HEK293 (cell line): ENCODE measurements at regions not wholly inside any gene's neighbourhood (a gene's known extent, or its start where the extent isn't known, plus 50 kb on each side); places are given as distances from the start of the nearest gene placed in this dataset.

Experiments
- CTCF ChIP-seq: fragments of 450-650 bp; formaldehyde crosslinking; IDR thresholded peaks from 2 replicates; pipeline ENCODE4 v1.5.1; 2016; ENCODE audit warnings: missing biosample characterization, missing genetic modification characterization
- HOXA7 ChIP-seq: sonication (generic); formaldehyde crosslinking; IDR thresholded peaks from 2 replicates; pipeline ENCODE4 v1.8.1; 2022; ENCODE audit warnings: missing genetic modification reagents, borderline replicate concordance
- MYNN ChIP-seq: fragments of 450-650 bp; formaldehyde crosslinking; IDR thresholded peaks from 2 replicates; pipeline ENCODE4 v1.5.1; 2016; ENCODE audit warnings: missing biosample characterization, missing genetic modification characterization, borderline replicate concordance
- PATZ1 ChIP-seq: fragments of 450-650 bp; formaldehyde crosslinking; IDR thresholded peaks from 2 replicates; pipeline ENCODE4 v1.5.1; 2016; ENCODE audit warnings: missing biosample characterization, missing genetic modification characterization
- SP2 ChIP-seq: fragments of 450-650 bp; formaldehyde crosslinking; IDR thresholded peaks from 2 replicates; pipeline ENCODE4 v1.5.1; 2016; ENCODE audit warnings: missing biosample characterization, missing genetic modification characterization
- ZBTB1 ChIP-seq: fragments of 450-650 bp; formaldehyde crosslinking; IDR thresholded peaks from 2 replicates; pipeline ENCODE4 v1.5.1; 2016; ENCODE audit warnings: missing biosample characterization, missing genetic modification characterization
- ZBTB8A ChIP-seq: fragments of 450-650 bp; formaldehyde crosslinking; IDR thresholded peaks from 2 replicates; pipeline ENCODE4 v1.5.1; 2016; ENCODE audit warnings: missing biosample characterization, missing genetic modification characterization
- ZNF2 ChIP-seq: fragments of 450-650 bp; formaldehyde crosslinking; IDR thresholded peaks from 2 replicates; pipeline ENCODE4 v1.5.1; 2016; ENCODE audit warnings: missing biosample characterization, missing genetic modification characterization
- ZNF202 ChIP-seq: fragments of 450-650 bp; formaldehyde crosslinking; IDR thresholded peaks from 2 replicates; pipeline ENCODE4 v1.5.1; 2016; ENCODE audit warnings: missing biosample characterization, missing genetic modification characterization, borderline replicate concordance
- ZNF449 ChIP-seq: fragments of 450-650 bp; formaldehyde crosslinking; IDR thresholded peaks from 2 replicates; pipeline ENCODE4 v1.5.1; 2017; ENCODE audit warnings: missing biosample characterization, mild to moderate bottlenecking, missing genetic modification characterization, moderate library complexity
- ZNF580 ChIP-seq: fragments of 450-650 bp; formaldehyde crosslinking; IDR thresholded peaks from 2 replicates; pipeline ENCODE4 v1.5.1; 2016; ENCODE audit warnings: missing biosample characterization, missing genetic modification characterization
- ZNF670 ChIP-seq: fragments of 450-650 bp; formaldehyde crosslinking; IDR thresholded peaks from 2 replicates; pipeline ENCODE4 v1.5.1; 2016; ENCODE audit warnings: missing biosample characterization, missing genetic modification characterization, low read depth
- ZNF843 ChIP-seq: fragments of 450-650 bp; formaldehyde crosslinking; IDR thresholded peaks from 2 replicates; pipeline ENCODE4 v1.5.1; 2016; ENCODE audit warnings: missing biosample characterization, missing genetic modification characterization
- ZSCAN18 ChIP-seq: fragments of 450-650 bp; formaldehyde crosslinking; IDR thresholded peaks from 2 replicates; pipeline ENCODE4 v1.5.1; 2016; ENCODE audit warnings: missing biosample characterization, missing genetic modification characterization

GRCh38 chr4:123158576-123158975, 236.2 kb upstream of the NUDT6 start:
- TF ChIP-seq CTCF (tag by site-specific recombination) (no peak), PATZ1 (tag by site-specific recombination) (no peak), HOXA7 (CRISPR knock-in tag) (no peak), ZNF843 (no peak), ZBTB1 (tag by site-specific recombination) (no peak), ZNF580 (tag by site-specific recombination) (no peak), ZNF202 (tag by site-specific recombination) (no peak), SP2 (tag by site-specific recombination) (no peak), ZSCAN18 (tag by site-specific recombination) (no peak), ZNF2 (tag by site-specific recombination) (no peak), ZBTB8A (tag by site-specific recombination) (no peak), MYNN (tag by site-specific recombination) (no peak), ZNF449 (no peak), ZNF670 (no peak)
